ENCODE measurements at regions not wholly inside any gene's neighbourhood (a gene's known extent, or its start where the extent isn't known, plus 50 kb on each side); places are given as distances from the start of the nearest gene placed in this dataset.

DNA sequence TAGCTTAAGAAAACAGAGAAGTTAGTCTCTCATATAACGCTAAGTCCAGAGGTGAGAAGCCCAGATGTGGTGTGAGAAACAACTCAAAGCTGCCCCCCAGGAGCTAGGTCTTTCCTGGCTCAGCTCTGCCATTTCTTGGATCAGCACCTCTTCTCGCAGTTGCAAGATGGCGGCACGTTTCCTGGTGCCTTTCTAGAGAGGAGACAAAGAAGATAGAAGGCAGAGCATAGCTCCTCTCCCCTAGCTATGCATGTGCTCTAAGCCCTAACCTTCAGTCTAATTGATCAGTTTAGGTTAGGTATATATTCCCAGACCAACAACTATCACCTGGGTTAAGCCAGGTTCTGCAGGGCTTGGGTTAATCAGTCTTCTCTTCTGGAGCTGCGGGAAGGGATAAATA, 119.5 kb upstream of the RAB12 start:
- Mint-ChIP-seq H3K27me3 (ENCODE audit: low read depth in 2 of 2) (peaks cover 2 to 7% of the 10 kb centered on the region in 2 donors), H3K36me3 (no peaks in the 10 kb centered on the region), H3K4me1 (no peaks in the 10 kb centered on the region), H3K9me3 (no peaks in the 10 kb centered on the region), H3K27ac (no peak overlapping the region), H3K4me3 (no peak overlapping the region)
- TF ChIP-seq, protein P1, sequence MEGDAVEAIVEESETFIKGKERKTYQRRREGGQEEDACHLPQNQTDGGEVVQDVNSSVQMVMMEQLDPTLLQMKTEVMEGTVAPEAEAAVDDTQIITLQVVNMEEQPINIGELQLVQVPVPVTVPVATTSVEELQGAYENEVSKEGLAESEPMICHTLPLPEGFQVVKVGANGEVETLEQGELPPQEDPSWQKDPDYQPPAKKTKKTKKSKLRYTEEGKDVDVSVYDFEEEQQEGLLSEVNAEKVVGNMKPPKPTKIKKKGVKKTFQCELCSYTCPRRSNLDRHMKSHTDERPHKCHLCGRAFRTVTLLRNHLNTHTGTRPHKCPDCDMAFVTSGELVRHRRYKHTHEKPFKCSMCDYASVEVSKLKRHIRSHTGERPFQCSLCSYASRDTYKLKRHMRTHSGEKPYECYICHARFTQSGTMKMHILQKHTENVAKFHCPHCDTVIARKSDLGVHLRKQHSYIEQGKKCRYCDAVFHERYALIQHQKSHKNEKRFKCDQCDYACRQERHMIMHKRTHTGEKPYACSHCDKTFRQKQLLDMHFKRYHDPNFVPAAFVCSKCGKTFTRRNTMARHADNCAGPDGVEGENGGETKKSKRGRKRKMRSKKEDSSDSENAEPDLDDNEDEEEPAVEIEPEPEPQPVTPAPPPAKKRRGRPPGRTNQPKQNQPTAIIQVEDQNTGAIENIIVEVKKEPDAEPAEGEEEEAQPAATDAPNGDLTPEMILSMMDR (IDR thresholded peaks at IDR 0.05) = no peak
- intact Hi-C loops (cut with micrococcal nuclease) = no loop called here
- Histone ChIP-seq H3K27ac (ENCODE audit: low read length) (no peak overlapping the region), H3K27me3 (ENCODE audit: control insufficient read depth, insufficient read depth, low read length) (no peaks in the 10 kb centered on the region), H3K4me3 (ENCODE audit: low read length) (no peak overlapping the region), H3K9me3 (ENCODE audit: control insufficient read depth, insufficient read depth, low read length) (no peaks in the 10 kb centered on the region), H3K36me3 (ENCODE audit: control insufficient read depth, insufficient read depth, low read length) (no peaks in the 10 kb centered on the region), H3K4me1 (ENCODE audit: control insufficient read depth, insufficient read depth, low read length) (no peaks in the 10 kb centered on the region)
- 88% methylated on average over 5 of the region's 5 CpGs for WGBS (ENCODE audit: insufficient coverage)
- ATAC-seq (no peak), DNase-seq (no peak)

DNA sequence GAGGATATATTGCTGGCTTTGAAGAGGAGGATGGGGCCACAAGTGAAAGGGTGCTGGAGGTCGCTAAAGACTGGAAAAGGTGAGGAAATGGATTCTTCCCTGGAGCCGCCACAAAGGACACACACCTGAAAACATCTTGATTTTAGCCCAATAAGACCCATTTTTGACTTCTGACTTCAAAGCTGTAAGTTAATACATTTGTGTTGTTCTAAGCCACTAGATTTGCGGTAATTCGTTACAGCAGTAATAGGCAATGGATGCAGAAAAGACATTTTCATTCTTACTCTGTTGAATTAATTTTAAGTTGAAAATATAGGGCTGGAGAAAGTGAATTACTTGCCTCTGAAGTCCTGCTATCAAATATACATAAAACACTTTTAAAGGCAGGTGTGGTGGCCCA, 117.7 kb upstream of the RAB12 start:
- H3K36me3 Mint-ChIP-seq = no peaks in the 10 kb centered on the region
- Histone ChIP-seq H3K4me1 (ENCODE audit: control insufficient read depth, insufficient read depth, low read length) (no peaks in the 10 kb centered on the region), H3K9me3 (ENCODE audit: control insufficient read depth, insufficient read depth, low read length) (no peaks in the 10 kb centered on the region), H3K27me3 (ENCODE audit: control insufficient read depth, insufficient read depth, low read length) (no peaks in the 10 kb centered on the region), H3K4me3 (ENCODE audit: low read length) (no peak overlapping the region), H3K27ac (ENCODE audit: low read length) (no peak overlapping the region), H3K36me3 (ENCODE audit: control insufficient read depth, insufficient read depth, low read length) (no peaks in the 10 kb centered on the region)
- H3K9me3 Mint-ChIP-seq = no peaks in the 10 kb centered on the region
- peaks cover 0 to 9% of the 10 kb centered on the region in 2 donors for H3K27me3 Mint-ChIP-seq (ENCODE audit: low read depth in 2 of 2)
- DNase-seq (no peak), ATAC-seq (no peak)
- intact Hi-C loops (cut with micrococcal nuclease) = no loop called here
- no peak overlapping the region for H3K27ac Mint-ChIP-seq
- 82% methylated on average over 4 of the region's 4 CpGs for WGBS (ENCODE audit: insufficient coverage)
- TF ChIP-seq, protein P1 (IDR thresholded peaks at IDR 0.05) = no peak
- no peaks in the 10 kb centered on the region for H3K4me1 Mint-ChIP-seq
- H3K4me3 Mint-ChIP-seq = no peak overlapping the region

DNA sequence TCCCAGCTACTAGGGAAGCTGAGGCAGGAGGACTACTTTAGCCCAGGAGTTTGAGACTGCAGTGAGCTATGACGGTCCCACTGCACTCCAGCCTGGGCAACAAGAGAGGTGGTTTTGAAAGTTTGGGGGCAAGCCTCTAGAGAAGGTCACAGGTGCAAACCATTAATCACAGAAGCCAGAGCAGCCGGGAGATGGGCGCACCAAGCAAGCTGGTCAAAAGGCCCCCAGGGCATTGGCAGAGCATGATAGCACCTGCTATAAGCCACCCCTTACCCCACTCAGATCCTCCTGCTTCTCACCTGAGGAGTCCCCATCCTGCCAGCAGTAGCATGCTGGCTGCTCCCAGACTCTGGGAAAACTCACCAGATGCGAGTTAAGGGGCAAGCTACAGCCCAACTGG, 116.1 kb upstream of the RAB12 start:
- Mint-ChIP-seq H3K27ac (no peak overlapping the region), H3K4me3 (no peak overlapping the region), H3K27me3 (ENCODE audit: low read depth in 2 of 2) (peaks cover 0 to 9% of the 10 kb centered on the region in 2 donors), H3K4me1 (no peaks in the 10 kb centered on the region), H3K36me3 (no peaks in the 10 kb centered on the region), H3K9me3 (no peaks in the 10 kb centered on the region)
- Histone ChIP-seq H3K4me1 (ENCODE audit: control insufficient read depth, insufficient read depth, low read length) (no peaks in the 10 kb centered on the region), H3K4me3 (ENCODE audit: low read length) (no peak overlapping the region), H3K9me3 (ENCODE audit: control insufficient read depth, insufficient read depth, low read length) (no peaks in the 10 kb centered on the region), H3K27me3 (ENCODE audit: control insufficient read depth, insufficient read depth, low read length) (no peaks in the 10 kb centered on the region), H3K27ac (ENCODE audit: low read length) (no peak overlapping the region), H3K36me3 (ENCODE audit: control insufficient read depth, insufficient read depth, low read length) (no peaks in the 10 kb centered on the region)
- DNase-seq (no peak), ATAC-seq (peak in 1 of 3 donors; percentile 17)
- intact Hi-C loops (cut with micrococcal nuclease) = no loop called here
- TF ChIP-seq, protein P1 (IDR thresholded peaks at IDR 0.05) = no peak
- 78% methylated on average over 4 of the region's 4 CpGs for WGBS (ENCODE audit: insufficient coverage)

DNA sequence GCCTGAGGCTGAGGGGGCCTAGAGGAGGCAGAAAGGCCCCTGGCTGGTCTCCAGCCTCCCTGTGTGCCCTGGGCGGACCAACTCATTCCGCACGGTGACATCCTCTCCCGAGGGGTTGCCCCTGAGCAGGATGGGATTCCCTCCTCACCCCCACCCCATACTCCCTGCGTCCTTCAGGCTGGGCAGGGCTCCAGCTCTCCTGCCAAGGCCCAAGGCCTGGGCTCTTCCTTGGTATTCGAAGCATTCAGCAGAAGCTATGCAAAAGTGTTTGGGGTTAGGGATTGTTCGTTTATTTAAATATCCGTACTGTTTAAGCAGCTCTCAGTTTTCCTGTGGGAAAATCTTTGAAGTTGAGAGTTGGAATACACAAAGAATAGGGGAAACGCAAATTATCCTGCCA, 113.1 kb upstream of the RAB12 start:
- H3K27ac Mint-ChIP-seq = no peak overlapping the region
- no peak overlapping the region for H3K4me3 Mint-ChIP-seq
- ATAC-seq = peak in 1 of 3 donors; percentile 25
- TF ChIP-seq, protein P1 (IDR thresholded peaks at IDR 0.05) = no peak
- H3K9me3 Mint-ChIP-seq = no peaks in the 10 kb centered on the region
- Histone ChIP-seq H3K36me3 (ENCODE audit: control insufficient read depth, insufficient read depth, low read length) (no peaks in the 10 kb centered on the region), H3K27me3 (ENCODE audit: control insufficient read depth, insufficient read depth, low read length) (no peaks in the 10 kb centered on the region), H3K4me1 (ENCODE audit: control insufficient read depth, insufficient read depth, low read length) (no peaks in the 10 kb centered on the region), H3K27ac (ENCODE audit: low read length) (no peak overlapping the region), H3K9me3 (ENCODE audit: control insufficient read depth, insufficient read depth, low read length) (no peaks in the 10 kb centered on the region), H3K4me3 (ENCODE audit: low read length) (no peak overlapping the region)
- no peak for DNase-seq
- H3K4me1 Mint-ChIP-seq = no peaks in the 10 kb centered on the region
- H3K36me3 Mint-ChIP-seq = no peaks in the 10 kb centered on the region
- intact Hi-C loops (cut with micrococcal nuclease) = no loop called here
- peaks cover 0 to 9% of the 10 kb centered on the region in 2 donors for H3K27me3 Mint-ChIP-seq (ENCODE audit: low read depth in 2 of 2)
- WGBS (ENCODE audit: insufficient coverage) = 80% methylated on average over 9 of the region's 9 CpGs
